ENCODE measurements at regions not wholly inside any gene's neighbourhood (a gene's known extent, or its start where the extent isn't known, plus 50 kb on each side); places are given as distances from the start of the nearest gene placed in this dataset.
"Not testable (repeated sequence)": the region's sequence is repeated elsewhere in the genome, so short reads cannot be mapped to it uniquely, and the experiment has no call there.

GRCh38 chr12:83313827-83314226 lies 627.1 kb downstream of the TMTC2 start:
- no peak for TF ChIP-seq CTCF (IDR thresholded peaks at IDR 0.05)

GRCh38 chr12:83313322-83313721 lies 626.6 kb downstream of the TMTC2 start:
- DNase-seq (ENCODE audit: low spot score), result no peak
- TF ChIP-seq CTCF (IDR thresholded peaks at IDR 0.05), result no peak
- ATAC-seq (ENCODE audit: low FRiP score), result no peak

More at GRCh38 chr12:83313827-83314226, 627.1 kb downstream of the TMTC2 start:
- DNase-seq (ENCODE audit: low spot score), result no peak
- ATAC-seq (ENCODE audit: low FRiP score), result no peak

- no peak for TF ChIP-seq CTCF (IDR thresholded peaks at IDR 0.05)
- no peak for DNase-seq (ENCODE audit: low spot score)
- ATAC-seq (ENCODE audit: low FRiP score), result no peak
Measured at GRCh38 chr12:83276904-83277303, 590.2 kb downstream of the TMTC2 start.

GRCh38 chr12:83271201-83271600 lies 584.5 kb downstream of the TMTC2 start:
- DNase-seq (ENCODE audit: low spot score) (no peak), ATAC-seq (ENCODE audit: low FRiP score) (no peak)
- no peak for TF ChIP-seq CTCF (IDR thresholded peaks at IDR 0.05)

GRCh38 chr12:83265808-83266207 lies 579.1 kb downstream of the TMTC2 start:
- no peak for TF ChIP-seq CTCF (IDR thresholded peaks at IDR 0.05)
- ATAC-seq (ENCODE audit: low FRiP score) (no peak), DNase-seq (ENCODE audit: low spot score) (no peak)

- no peak for TF ChIP-seq CTCF (IDR thresholded peaks at IDR 0.05)
- ATAC-seq (ENCODE audit: low FRiP score) (no peak), DNase-seq (ENCODE audit: low spot score) (no peak)
Measured at GRCh38 chr12:83261998-83262397, 575.3 kb downstream of the TMTC2 start.

- not testable (repeated sequence) for ATAC-seq (ENCODE audit: low FRiP score); DNase-seq (ENCODE audit: low spot score)
Measured at GRCh38 chr12:83260126-83260525, 573.4 kb downstream of the TMTC2 start.

GRCh38 chr12:83257726-83258125 lies 571.0 kb downstream of the TMTC2 start:
- DNase-seq (ENCODE audit: low spot score), result no peak
- ATAC-seq (ENCODE audit: low FRiP score), result no peak
- TF ChIP-seq CTCF (IDR thresholded peaks at IDR 0.05), result no peak
